Neural cell (in vitro differentiated cells): ENCODE measurements at regions not wholly inside any gene's neighbourhood (a gene's known extent, or its start where the extent isn't known, plus 50 kb on each side); places are given as distances from the start of the nearest gene placed in this dataset.

Source experiments
- H2AFZ ChIP-seq: fragments of 200-600, 300-800 bp; sonication (generic), shearing (Covaris generic); 2 replicates; pipeline ENCODE4 v1.6.0; 2014; ENCODE audit warnings: low read depth, mild to moderate bottlenecking, antibody characterized with exemption, low read length, moderate library complexity
- H3F3A ChIP-seq: fragments of 200-600 bp; shearing (Covaris generic); 2 replicates; pipeline ENCODE4 v1.6.1; 2016; ENCODE audit warnings: mild to moderate bottlenecking, moderate library complexity, mixed read lengths, antibody characterized with exemption, low read length; ENCODE audit not compliant: insufficient read depth, poor library complexity, severe bottlenecking
- H3K27ac ChIP-seq: fragments of 200-600, 300-800 bp; sonication (generic), shearing (Covaris generic); 2 replicates; pipeline ENCODE4 v1.5.1; 2014; ENCODE audit warnings: mild to moderate bottlenecking, low read length, moderate library complexity
- H3K27me3 ChIP-seq: fragments of 300-800, 200-600 bp; sonication (generic), shearing (Covaris generic); 2 replicates; pipeline ENCODE4 v1.6.0; 2014; ENCODE audit warnings: mild to moderate bottlenecking, low read depth, low read length, moderate library complexity; ENCODE audit not compliant: insufficient read depth
- H3K36me3 ChIP-seq: fragments of 300-800, 200-600 bp; sonication (generic), shearing (Covaris generic); 2 replicates; pipeline ENCODE4 v1.5.1; 2014; ENCODE audit warnings: mild to moderate bottlenecking, antibody characterized with exemption, low read length, moderate library complexity; ENCODE audit not compliant: insufficient read depth
- H3K4me2 ChIP-seq: fragments of 300-800, 200-600 bp; sonication (generic), shearing (Covaris generic); 2 replicates; pipeline ENCODE4 v1.6.0; 2014; ENCODE audit warnings: mild to moderate bottlenecking, low read length
- H3K4me3 ChIP-seq: fragments of 300-800, 200-600 bp; sonication (generic), shearing (Covaris generic); 2 replicates; pipeline ENCODE4 v1.5.1; 2014; ENCODE audit warnings: mild to moderate bottlenecking, low read length, moderate library complexity
- H3K79me2 ChIP-seq: fragments of 200-600 bp; shearing (Covaris generic); replicated peaks from 2 replicates; pipeline ENCODE4 v1.6.0; 2014; ENCODE audit warnings: mild to moderate bottlenecking, low read length, moderate library complexity; ENCODE audit not compliant: insufficient read depth
- H3K9ac ChIP-seq: fragments of 300-800, 200-600 bp; sonication (generic), shearing (Covaris generic); 2 replicates; pipeline ENCODE4 v1.6.1; 2016; ENCODE audit warnings: mild to moderate bottlenecking, low read length, mixed read lengths
- H3K9me2 ChIP-seq: fragments of 200-600 bp; shearing (Covaris generic); 2 replicates; pipeline ENCODE4 v1.6.1; 2016; ENCODE audit warnings: mild to moderate bottlenecking, low read length, mixed read lengths; ENCODE audit not compliant: insufficient read depth
- H3K9me3 ChIP-seq: fragments of 200-600, 300-800 bp; sonication (generic), shearing (Covaris generic); 2 replicates; pipeline ENCODE4 v1.6.1; 2016; ENCODE audit warnings: mild to moderate bottlenecking, mixed run types, low read length, moderate library complexity, mixed read lengths
- H4K20me1 ChIP-seq: fragments of 200-600 bp; shearing (Covaris generic); 2 replicates; pipeline ENCODE4 v1.6.1; 2016; ENCODE audit warnings: mild to moderate bottlenecking, mixed run types; ENCODE audit not compliant: insufficient read depth
- EP300 ChIP-seq: fragments of 450-650 bp; conservative IDR thresholded peaks from 2 replicates; pipeline ENCODE4 v1.6.1; 2014; ENCODE audit warnings: antibody characterized with exemption, mild to moderate bottlenecking, moderate library complexity; ENCODE audit not compliant: poor library complexity, severe bottlenecking
- EZH2 ChIP-seq: fragments of 200-600, 300-800 bp; shearing (Covaris generic), sonication (generic); IDR thresholded peaks from 2 replicates; pipeline ENCODE4 v1.6.1; 2014; ENCODE audit warnings: antibody characterized with exemption, low read length, borderline replicate concordance, mild to moderate bottlenecking; ENCODE audit not compliant: insufficient read depth, poor library complexity, severe bottlenecking
- MXI1 ChIP-seq: fragments of 450-650 bp; conservative IDR thresholded peaks from 2 replicates; pipeline ENCODE4 v1.6.1; 2014; ENCODE audit warnings: antibody characterized with exemption, mild to moderate bottlenecking; ENCODE audit not compliant: poor library complexity, severe bottlenecking
- POLR2AphosphoS5 ChIP-seq: IDR thresholded peaks from 2 replicates; pipeline ENCODE4 v1.6.1; 2012
- RAD21 ChIP-seq: fragments of 450-650 bp; conservative IDR thresholded peaks from 2 replicates; pipeline ENCODE4 v1.6.1; 2014; ENCODE audit warnings: antibody characterized with exemption, mild to moderate bottlenecking, moderate library complexity
- REST ChIP-seq: IDR thresholded peaks from 2 replicates; pipeline ENCODE4 v1.6.1; 2012; ENCODE audit warnings: borderline replicate concordance
- SMC3 ChIP-seq: fragments of 450-650 bp; conservative IDR thresholded peaks from 2 replicates; pipeline ENCODE4 v1.6.1; 2014; ENCODE audit warnings: antibody characterized with exemption, mild to moderate bottlenecking, moderate library complexity; ENCODE audit not compliant: poor library complexity
- TAF1 ChIP-seq: IDR thresholded peaks from 2 replicates; pipeline ENCODE4 v1.6.1; 2012; ENCODE audit warnings: low read depth
- TF ChIP-seq, protein P1 (sequence below): fragments of 450-650 bp; IDR thresholded peaks from 2 replicates; pipeline ENCODE4 v1.5.1; 2014; ENCODE audit warnings: antibody characterized with exemption, mild to moderate bottlenecking, moderate library complexity; ENCODE audit not compliant: poor library complexity, severe bottlenecking

DNA sequence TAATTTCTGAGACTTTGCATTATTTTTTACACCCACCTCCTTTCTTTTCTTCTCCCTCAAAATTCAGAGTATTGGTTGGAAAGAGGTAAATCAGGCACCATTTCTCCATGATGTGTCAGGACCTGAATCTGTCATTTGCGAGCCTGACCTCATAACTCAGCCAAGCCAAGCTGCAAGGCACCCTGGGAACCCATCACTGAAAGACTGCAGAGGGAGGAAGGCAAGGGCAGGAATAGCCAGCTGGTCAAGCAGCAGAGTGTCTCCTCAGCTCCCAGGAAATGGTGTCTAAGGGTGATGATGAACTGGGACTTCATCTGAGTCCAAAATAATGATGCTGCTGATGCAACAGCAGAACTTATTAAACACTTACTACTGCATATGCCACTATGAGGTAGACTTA lies 556.6 kb downstream of the OMA1 start:
- Histone ChIP-seq H3K9me3 (no peaks in the 10 kb centered on the region), H3K36me3 (no peaks in the 10 kb centered on the region), H4K20me1 (no peaks in the 10 kb centered on the region), H3K9me2 (no peaks in the 10 kb centered on the region), H3K9ac (no peak overlapping the region), H3K27ac (no peak overlapping the region), H3K79me2 (no peaks in the 10 kb centered on the region), H3K4me3 (no peak overlapping the region), H3F3A (no peaks in the 10 kb centered on the region), H3K27me3 (no peaks in the 10 kb centered on the region), H2AFZ (no peak overlapping the region), H3K4me2 (no peak overlapping the region)
- no peak for TF ChIP-seq REST
- TF ChIP-seq EP300 = no peak
- no peak for TF ChIP-seq TAF1
- TF ChIP-seq EZH2 = no peak
- TF ChIP-seq, protein P1, sequence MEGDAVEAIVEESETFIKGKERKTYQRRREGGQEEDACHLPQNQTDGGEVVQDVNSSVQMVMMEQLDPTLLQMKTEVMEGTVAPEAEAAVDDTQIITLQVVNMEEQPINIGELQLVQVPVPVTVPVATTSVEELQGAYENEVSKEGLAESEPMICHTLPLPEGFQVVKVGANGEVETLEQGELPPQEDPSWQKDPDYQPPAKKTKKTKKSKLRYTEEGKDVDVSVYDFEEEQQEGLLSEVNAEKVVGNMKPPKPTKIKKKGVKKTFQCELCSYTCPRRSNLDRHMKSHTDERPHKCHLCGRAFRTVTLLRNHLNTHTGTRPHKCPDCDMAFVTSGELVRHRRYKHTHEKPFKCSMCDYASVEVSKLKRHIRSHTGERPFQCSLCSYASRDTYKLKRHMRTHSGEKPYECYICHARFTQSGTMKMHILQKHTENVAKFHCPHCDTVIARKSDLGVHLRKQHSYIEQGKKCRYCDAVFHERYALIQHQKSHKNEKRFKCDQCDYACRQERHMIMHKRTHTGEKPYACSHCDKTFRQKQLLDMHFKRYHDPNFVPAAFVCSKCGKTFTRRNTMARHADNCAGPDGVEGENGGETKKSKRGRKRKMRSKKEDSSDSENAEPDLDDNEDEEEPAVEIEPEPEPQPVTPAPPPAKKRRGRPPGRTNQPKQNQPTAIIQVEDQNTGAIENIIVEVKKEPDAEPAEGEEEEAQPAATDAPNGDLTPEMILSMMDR = no peak
- no peak for TF ChIP-seq POLR2AphosphoS5
- no peak for TF ChIP-seq SMC3
- TF ChIP-seq RAD21 = no peak
- TF ChIP-seq MXI1 = no peak

DNA sequence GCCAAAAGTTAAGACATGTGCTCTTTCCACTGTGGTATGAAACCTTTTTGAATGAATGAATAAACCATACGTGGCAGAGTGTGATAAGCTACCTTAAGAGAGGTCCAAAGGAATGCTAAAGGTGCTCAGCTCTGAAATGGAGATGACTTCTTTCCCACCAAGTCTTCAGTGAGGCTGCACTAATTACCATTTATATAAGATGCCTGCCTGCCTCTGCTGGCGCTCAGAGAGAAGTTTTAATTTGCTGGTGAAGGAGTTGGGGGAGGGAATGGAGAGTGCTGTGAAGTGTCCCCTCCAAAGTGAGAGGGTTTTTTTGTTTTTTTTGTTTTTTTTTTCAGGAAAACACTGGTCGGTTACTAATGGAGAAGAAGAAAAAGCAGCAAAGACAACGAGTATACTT lies 559.0 kb downstream of the OMA1 start:
- Histone ChIP-seq H3F3A (no peaks in the 10 kb centered on the region), H3K4me2 (no peak overlapping the region), H3K9me2 (no peaks in the 10 kb centered on the region), H3K27ac (no peak overlapping the region), H2AFZ (no peak overlapping the region), H4K20me1 (no peaks in the 10 kb centered on the region), H3K79me2 (no peaks in the 10 kb centered on the region), H3K27me3 (no peaks in the 10 kb centered on the region), H3K9ac (no peak overlapping the region), H3K36me3 (no peaks in the 10 kb centered on the region), H3K4me3 (no peak overlapping the region), H3K9me3 (no peaks in the 10 kb centered on the region)
- TF ChIP-seq RAD21 (no peak), EZH2 (no peak), SMC3 (no peak), REST (no peak), EP300 (no peak), POLR2AphosphoS5 (no peak), TAF1 (no peak), MXI1 (no peak)
- TF ChIP-seq, protein P1 = no peak
